DOHH2 (cell line): ENCODE measurements at regions not wholly inside any gene's neighbourhood (a gene's known extent, or its start where the extent isn't known, plus 50 kb on each side); places are given as distances from the start of the nearest gene placed in this dataset.

Experiments used
- H3F3A ChIP-seq: fragments of 200-600 bp; sonication (generic), shearing (Covaris generic); 2 replicates; pipeline ENCODE4 v1.6.0; 2016; ENCODE audit warnings: antibody characterized with exemption, mild to moderate bottlenecking; ENCODE audit not compliant: control insufficient read depth, insufficient read depth
- H3K27ac ChIP-seq: fragments of 200-600 bp; sonication (generic); 2 replicates; pipeline ENCODE4 v1.5.1; 2014; ENCODE audit warnings: low read depth, mild to moderate bottlenecking, low read length, moderate library complexity
- H3K27me3 ChIP-seq: fragments of 200-600 bp; sonication (generic); 2 replicates; pipeline ENCODE4 v1.6.1; 2014; ENCODE audit warnings: mild to moderate bottlenecking, low read length, mixed read lengths; ENCODE audit not compliant: control insufficient read depth
- H3K36me3 ChIP-seq: fragments of 200-600 bp; sonication (generic); 2 replicates; pipeline ENCODE4 v1.6.1; 2014; ENCODE audit warnings: mild to moderate bottlenecking, low read length, moderate library complexity, mixed read lengths; ENCODE audit not compliant: control insufficient read depth
- H3K4me1 ChIP-seq: fragments of 200-600 bp; sonication (generic); 2 replicates; pipeline ENCODE4 v1.6.1; 2014; ENCODE audit warnings: mild to moderate bottlenecking, low read length, mixed read lengths; ENCODE audit not compliant: control insufficient read depth
- H3K4me2 ChIP-seq: fragments of 200-600 bp; sonication (generic); 2 replicates; pipeline ENCODE4 v1.6.0; 2014; ENCODE audit warnings: mild to moderate bottlenecking, low read length, moderate library complexity
- H3K4me3 ChIP-seq: fragments of 200-600 bp; sonication (generic); 2 replicates; pipeline ENCODE4 v1.5.1; 2014; ENCODE audit warnings: mild to moderate bottlenecking, low read length, mixed read lengths
- H3K79me2 ChIP-seq: fragments of 200-600 bp; sonication (generic); 2 replicates; pipeline ENCODE4 v1.6.1; 2014; ENCODE audit warnings: mild to moderate bottlenecking, low read length, mixed read lengths; ENCODE audit not compliant: control insufficient read depth
- H3K9me2 ChIP-seq: fragments of 200-600 bp; sonication (generic); replicated peaks from 2 replicates; pipeline ENCODE4 v1.6.1; 2014; ENCODE audit warnings: mild to moderate bottlenecking, low read length, mixed read lengths; ENCODE audit not compliant: control insufficient read depth
- H3K9me3 ChIP-seq: fragments of 200-600 bp; sonication (generic); 2 replicates; pipeline ENCODE4 v1.6.1; 2014; ENCODE audit warnings: antibody characterized with exemption, low read length, mixed read lengths; ENCODE audit not compliant: control insufficient read depth, insufficient read depth
- H4K20me1 ChIP-seq: fragments of 200-600 bp; sonication (generic); 2 replicates; pipeline ENCODE4 v1.6.0; 2014; ENCODE audit warnings: low read depth, mild to moderate bottlenecking, antibody characterized with exemption, low read length, moderate library complexity; ENCODE audit not compliant: control insufficient read depth, insufficient read depth
- CTCF ChIP-seq: fragments of 200-600 bp; sonication (generic); IDR thresholded peaks from one replicate; pipeline ENCODE4 v1.5.1; 2014; ENCODE audit warnings: antibody characterized with exemption, mild to moderate bottlenecking, low read depth, low read length; ENCODE audit not compliant: poor library complexity, severe bottlenecking
- EZH2phosphoT487 ChIP-seq: fragments of 200-600 bp; sonication (generic); IDR thresholded peaks from 2 replicates; pipeline ENCODE4 v1.6.1; 2017; ENCODE audit warnings: borderline replicate concordance, mild to moderate bottlenecking, antibody characterized with exemption, low read length, moderate library complexity, mixed read lengths

GRCh38 chr14:82661258-82661657 is 1127.6 kb upstream of the SEL1L start:
- Histone ChIP-seq H3K79me2 (no peaks in the 10 kb centered on the region), H3K4me1 (no peaks in the 10 kb centered on the region), H3K4me2 (no peak overlapping the region), H3K27me3 (no peaks in the 10 kb centered on the region), H3K9me3 (no peaks in the 10 kb centered on the region), H4K20me1 (no peaks in the 10 kb centered on the region), H3K4me3 (no peak overlapping the region), H3K9me2 (no peaks in the 10 kb centered on the region), H3F3A (no peaks in the 10 kb centered on the region), H3K27ac (no peak overlapping the region), H3K36me3 (no peaks in the 10 kb centered on the region)
- TF ChIP-seq CTCF (no peak), EZH2phosphoT487 (no peak)

GRCh38 chr14:82667006-82667405 is 1133.4 kb upstream of the SEL1L start:
- H4K20me1 ChIP-seq: no peaks in the 10 kb centered on the region
- no peaks in the 10 kb centered on the region for H3K27me3 ChIP-seq
- H3K4me2 ChIP-seq: no peak overlapping the region
- no peaks in the 10 kb centered on the region for H3K4me1 ChIP-seq
- TF ChIP-seq CTCF: no peak
- TF ChIP-seq EZH2phosphoT487: no peak
- H3F3A ChIP-seq: no peaks in the 10 kb centered on the region
- no peaks in the 10 kb centered on the region for H3K79me2 ChIP-seq
- no peak overlapping the region for H3K4me3 ChIP-seq
- no peaks in the 10 kb centered on the region for H3K36me3 ChIP-seq
- H3K9me2 ChIP-seq: no peaks in the 10 kb centered on the region
- H3K9me3 ChIP-seq: no peaks in the 10 kb centered on the region
- no peak overlapping the region for H3K27ac ChIP-seq

GRCh38 chr14:82667501-82667900 is 1133.8 kb upstream of the SEL1L start:
- Histone ChIP-seq H4K20me1 (no peaks in the 10 kb centered on the region), H3K36me3 (no peaks in the 10 kb centered on the region), H3K9me3 (no peaks in the 10 kb centered on the region)

More at GRCh38 chr14:82667501-82667900, 1133.8 kb upstream of the SEL1L start:
- no peak overlapping the region for H3K4me2 ChIP-seq
- no peak overlapping the region for H3K4me3 ChIP-seq
- H3K9me2 ChIP-seq: no peaks in the 10 kb centered on the region
- H3F3A ChIP-seq: no peaks in the 10 kb centered on the region
- H3K79me2 ChIP-seq: no peaks in the 10 kb centered on the region
- H3K27ac ChIP-seq: no peak overlapping the region
- no peak for TF ChIP-seq CTCF
- TF ChIP-seq EZH2phosphoT487: no peak
- H3K27me3 ChIP-seq: no peaks in the 10 kb centered on the region
- no peaks in the 10 kb centered on the region for H3K4me1 ChIP-seq
